GM12878 (cell line): ENCODE measurements at regions not wholly inside any gene's neighbourhood (a gene's known extent, or its start where the extent isn't known, plus 50 kb on each side); places are given as distances from the start of the nearest gene placed in this dataset.

Source experiments
- ATAC-seq: fragments of 200-7000 bp; cut with Tn5 transposase; 3 replicates; pipeline ENCODE4 v1.9.1; 2020; ENCODE audit warnings: mild to moderate bottlenecking, moderate library complexity
- BruUV-seq: library from RNA; stranded (reverse); fragments of 400-500 nt; replicated peaks from 2 replicates; lab custom pipeline; 2021; lab: Mats Ljungman, UMichigan
- CTCF ChIA-PET: fragments of 300-600 bp; sonication (Branson Sonifier 250); formaldehyde crosslinking; extraction: SDS; loops from one replicate; lab custom pipeline; 2021; ENCODE audit warnings: inconsistent platforms; lab: Yijun Ruan, JAX
- POLR2A ChIA-PET: fragments of 350-600 bp; formaldehyde crosslinking; extraction: SDS; loops from one replicate; lab custom pipeline; 2021; ENCODE audit warnings: inconsistent platforms; lab: Charles Lee
- RAD21 ChIA-PET: fragments of 300-600 bp; sonication (Branson Sonifier 250); formaldehyde crosslinking; loops from one replicate; lab custom pipeline; 2023; ENCODE audit warnings: antibody characterized with exemption; ENCODE audit not compliant: unreplicated experiment; lab: Charles Lee
- SMC1A ChIA-PET: fragments of 300-600 bp; sonication (Branson Sonifier 250); formaldehyde crosslinking; loops from one replicate; lab custom pipeline; 2023; ENCODE audit not compliant: unreplicated experiment, uncharacterized antibody; lab: Charles Lee
- DNase-seq: peaks from one replicate; pipeline ENCODE4 v3.0.0-alpha.2; 2011; ENCODE audit warnings: low read depth, low spot score
- FAIRE-seq: peaks from 3 replicates; lab custom pipeline; 2011; peaks lifted over from hg19 to GRCh38; lab: Jason Lieb, UNC
- H2AFZ ChIP-seq: 2 replicates; pipeline ENCODE4 v1.6.0; 2011; ENCODE audit warnings: low read depth, low read length, control low read depth; ENCODE audit not compliant: control insufficient read depth
- H3K27ac ChIP-seq: 2 replicates; pipeline ENCODE4 v1.5.1; 2011; ENCODE audit warnings: control low read depth; ENCODE audit not compliant: control insufficient read depth, insufficient read depth
- H3K27me3 ChIP-seq, 2 experiments: replicated peaks in 1 of 2; 2 replicates each; pipeline versions ENCODE4 v1.6.0 to v1.6.1; 2011; ENCODE audit warnings: low read length in 1 of 2; ENCODE audit not compliant: control insufficient read depth in 2 of 2, insufficient read depth in 2 of 2
- H3K36me3 ChIP-seq, 2 experiments: 2 replicates each; pipeline ENCODE4 v1.5.1; 2011; ENCODE audit warnings: low read length in 1 of 2; ENCODE audit not compliant: control insufficient read depth in 2 of 2, insufficient read depth in 2 of 2
- H3K4me1 ChIP-seq: 2 replicates; pipeline ENCODE4 v1.6.1; 2011; ENCODE audit warnings: mild to moderate bottlenecking, low read length, moderate library complexity, mixed read lengths; ENCODE audit not compliant: control insufficient read depth, insufficient read depth
- H3K4me2 ChIP-seq: 2 replicates; pipeline ENCODE4 v1.6.0; 2011; ENCODE audit warnings: control low read depth; ENCODE audit not compliant: control insufficient read depth, insufficient read depth
- H3K4me3 ChIP-seq: fragments of 200-600 bp; sonication (generic); 2 replicates; pipeline ENCODE4 v1.5.1; 2016
- H3K79me2 ChIP-seq: 2 replicates; pipeline ENCODE4 v1.6.0; 2011; ENCODE audit warnings: low read length; ENCODE audit not compliant: control insufficient read depth, insufficient read depth
- H3K9ac ChIP-seq: 2 replicates; pipeline ENCODE4 v1.8.0; 2011; ENCODE audit warnings: low read length, control low read depth, mixed read lengths; ENCODE audit not compliant: control insufficient read depth, insufficient read depth
- H3K9me3 ChIP-seq: replicated peaks from 3 replicates; pipeline ENCODE4 v1.5.1; 2011; ENCODE audit warnings: mild to moderate bottlenecking, low read length; ENCODE audit not compliant: control insufficient read depth, insufficient read depth
- H4K20me1 ChIP-seq: 2 replicates; pipeline ENCODE4 v1.6.0; 2011; ENCODE audit not compliant: control insufficient read depth, insufficient read depth
- BMI1 ChIP-seq: fragments of 450-650 bp; IDR thresholded peaks from 2 replicates; pipeline ENCODE4 v1.6.1; 2016; ENCODE audit warnings: mild to moderate bottlenecking, moderate library complexity, borderline replicate concordance
- FOXK2 ChIP-seq: fragments of 450-650 bp; IDR thresholded peaks from 2 replicates; pipeline ENCODE4 v1.6.1; 2017; ENCODE audit warnings: mild to moderate bottlenecking, moderate library complexity
- PAX5 ChIP-seq: IDR thresholded peaks from 2 replicates; pipeline ENCODE4 v1.6.1; 2011; ENCODE audit warnings: low read depth, low read length, borderline replicate concordance
- POLR2AphosphoS5 ChIP-seq: IDR thresholded peaks from 2 replicates; pipeline ENCODE4 v1.6.1; 2011; ENCODE audit warnings: mild to moderate bottlenecking, low read length, inconsistent platforms
- RB1 ChIP-seq: fragments of 450-650 bp; formaldehyde crosslinking; IDR thresholded peaks from 2 replicates; pipeline ENCODE4 v1.6.1; 2017; ENCODE audit warnings: mild to moderate bottlenecking, borderline replicate concordance
- SMARCA5 ChIP-seq: fragments of 450-650 bp; IDR thresholded peaks from 2 replicates; pipeline ENCODE4 v1.6.1; 2017; ENCODE audit warnings: mild to moderate bottlenecking
- whole genome bisulfite sequencing: methylation state at CpG from one replicate; pipeline ENCODE4 v1.1.6; 2016; ENCODE audit warnings: low lambda C conversion rate; ENCODE audit not compliant: insufficient replicate concordance, insufficient coverage; ENCODE audit errors: missing lambda C conversion rate; 5-methylcytosine and 5-hydroxymethylcytosine counted together
- in situ Hi-C: fragments of 300-500 bp; cut with MboI; formaldehyde crosslinking; loops from 9 replicates; pipeline ENCODE4 v1.14.3; 2018; ENCODE audit warnings: mixed read lengths
- intact Hi-C: fragments of 100-400 bp; cut with micrococcal nuclease; formaldehyde crosslinking; loops from one replicate; pipeline ENCODE4 v1.14.2; 2022; ENCODE audit not compliant: unreplicated experiment
- TF ChIP-seq, protein P1 (sequence below): IDR thresholded peaks from 2 replicates; pipeline ENCODE4 v1.6.1; 2012; ENCODE audit warnings: low read depth, low read length, improper control_type of control experiment

DNA sequence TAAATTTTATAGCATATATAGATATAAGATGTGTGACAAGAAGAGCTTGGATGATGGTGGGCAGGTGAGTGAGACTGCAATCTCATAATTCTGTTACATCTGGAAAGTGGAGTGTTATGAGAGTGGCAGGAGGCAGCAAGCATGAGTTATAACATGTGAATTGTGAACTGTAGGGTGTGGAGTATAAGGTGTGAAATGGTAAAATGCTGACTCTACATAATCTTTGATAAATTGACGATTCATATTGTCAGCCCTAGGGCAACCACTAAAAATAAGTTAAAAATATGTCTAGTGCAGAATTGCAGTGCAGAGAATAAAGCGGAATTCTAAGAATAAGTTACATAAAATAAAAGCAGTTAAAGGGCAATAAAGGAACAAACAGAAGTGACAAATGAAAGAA, 74.8 kb upstream of the AKR1E2 start (continued):
- no peak for TF ChIP-seq POLR2AphosphoS5
- TF ChIP-seq PAX5 = no peak
- no peak for TF ChIP-seq FOXK2
- no peak for TF ChIP-seq BMI1
- no peak for TF ChIP-seq RB1

DNA sequence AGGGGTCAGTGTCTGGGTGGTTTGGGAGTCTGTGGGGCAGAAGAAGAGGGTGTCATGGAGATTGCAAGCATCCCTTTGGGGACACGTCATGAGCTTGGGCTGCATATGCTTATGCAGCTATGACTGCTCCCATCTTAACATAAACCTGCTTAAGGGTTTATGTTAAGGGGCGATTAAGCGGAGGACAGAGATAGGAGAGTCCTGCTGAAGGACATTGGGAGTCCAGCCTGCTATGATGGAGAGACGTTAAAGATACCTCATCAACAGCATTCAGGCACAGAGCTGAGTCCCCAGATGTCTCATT, 76.8 kb upstream of the AKR1E2 start:
- ChIA-PET RAD21 (no interaction called here), CTCF (no interaction called here)
- 42% methylated on average over 4 of the region's 4 CpGs for WGBS
- DNase-seq = no peak
- in situ Hi-C loops = no loop called here
- no TSS peak for BruUV-seq
- no peaks in the 10 kb centered on the region for H3K9me3 ChIP-seq
- no peak overlapping the region for H2AFZ ChIP-seq
- FAIRE-seq = no peak
- no peak for ATAC-seq
- no peaks in the 10 kb centered on the region for H3K27me3 ChIP-seq
- TF ChIP-seq, protein P1, sequence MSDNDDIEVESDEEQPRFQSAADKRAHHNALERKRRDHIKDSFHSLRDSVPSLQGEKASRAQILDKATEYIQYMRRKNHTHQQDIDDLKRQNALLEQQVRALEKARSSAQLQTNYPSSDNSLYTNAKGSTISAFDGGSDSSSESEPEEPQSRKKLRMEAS = no peak
- no peak for TF ChIP-seq SMARCA5
- TF ChIP-seq, all 136 proteins: peak for 0
- H3K79me2 ChIP-seq = no peaks in the 10 kb centered on the region
- no peaks in the 10 kb centered on the region for H3K4me1 ChIP-seq
- SMC1A ChIA-PET = no interaction called here
- H4K20me1 ChIP-seq = no peaks in the 10 kb centered on the region
- POLR2A ChIA-PET = no interaction called here
- intact Hi-C loops = no loop called here
- H3K4me3 ChIP-seq = no peak overlapping the region
- no peaks in the 10 kb centered on the region for H3K36me3 ChIP-seq
- H3K9ac ChIP-seq = no peak overlapping the region
- H3K27ac ChIP-seq = no peak overlapping the region
- no peak overlapping the region for H3K4me2 ChIP-seq
